PC-3 (cell line): ENCODE measurements at regions not wholly inside any gene's neighbourhood (a gene's known extent, or its start where the extent isn't known, plus 50 kb on each side); places are given as distances from the start of the nearest gene placed in this dataset.

Experiments used
- EZH2 ChIP-seq: fragments of 300-600 bp; sonication (generic); IDR thresholded peaks from one replicate; pipeline ENCODE4 v1.6.1; 2017; ENCODE audit warnings: antibody characterized with exemption, mild to moderate bottlenecking, low read length; ENCODE audit not compliant: unreplicated experiment
- EZH2phosphoT487 ChIP-seq: fragments of 300-600 bp; sonication (generic); IDR thresholded peaks from 2 replicates; pipeline ENCODE4 v1.6.1; 2018; ENCODE audit warnings: mild to moderate bottlenecking, antibody characterized with exemption, low read length, borderline replicate concordance
- TF ChIP-seq, protein P1 (sequence below): fragments of 300-600 bp; sonication (generic); conservative IDR thresholded peaks from 2 replicates; pipeline ENCODE4 v1.5.1; 2017; ENCODE audit warnings: antibody characterized with exemption, low read depth, mild to moderate bottlenecking, low read length

- no peak for TF ChIP-seq EZH2
- TF ChIP-seq, protein P1, sequence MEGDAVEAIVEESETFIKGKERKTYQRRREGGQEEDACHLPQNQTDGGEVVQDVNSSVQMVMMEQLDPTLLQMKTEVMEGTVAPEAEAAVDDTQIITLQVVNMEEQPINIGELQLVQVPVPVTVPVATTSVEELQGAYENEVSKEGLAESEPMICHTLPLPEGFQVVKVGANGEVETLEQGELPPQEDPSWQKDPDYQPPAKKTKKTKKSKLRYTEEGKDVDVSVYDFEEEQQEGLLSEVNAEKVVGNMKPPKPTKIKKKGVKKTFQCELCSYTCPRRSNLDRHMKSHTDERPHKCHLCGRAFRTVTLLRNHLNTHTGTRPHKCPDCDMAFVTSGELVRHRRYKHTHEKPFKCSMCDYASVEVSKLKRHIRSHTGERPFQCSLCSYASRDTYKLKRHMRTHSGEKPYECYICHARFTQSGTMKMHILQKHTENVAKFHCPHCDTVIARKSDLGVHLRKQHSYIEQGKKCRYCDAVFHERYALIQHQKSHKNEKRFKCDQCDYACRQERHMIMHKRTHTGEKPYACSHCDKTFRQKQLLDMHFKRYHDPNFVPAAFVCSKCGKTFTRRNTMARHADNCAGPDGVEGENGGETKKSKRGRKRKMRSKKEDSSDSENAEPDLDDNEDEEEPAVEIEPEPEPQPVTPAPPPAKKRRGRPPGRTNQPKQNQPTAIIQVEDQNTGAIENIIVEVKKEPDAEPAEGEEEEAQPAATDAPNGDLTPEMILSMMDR: no peak
- no peak for TF ChIP-seq EZH2phosphoT487
Measured at GRCh38 chr5:45060724-45061123, 252.0 kb downstream of the MRPS30 start.
